ENCODE measurements at regions not wholly inside any gene's neighbourhood (a gene's known extent, or its start where the extent isn't known, plus 50 kb on each side); places are given as distances from the start of the nearest gene placed in this dataset.
"Not testable (repeated sequence)": the region's sequence is repeated elsewhere in the genome, so short reads cannot be mapped to it uniquely, and the experiment has no call there.

DNA sequence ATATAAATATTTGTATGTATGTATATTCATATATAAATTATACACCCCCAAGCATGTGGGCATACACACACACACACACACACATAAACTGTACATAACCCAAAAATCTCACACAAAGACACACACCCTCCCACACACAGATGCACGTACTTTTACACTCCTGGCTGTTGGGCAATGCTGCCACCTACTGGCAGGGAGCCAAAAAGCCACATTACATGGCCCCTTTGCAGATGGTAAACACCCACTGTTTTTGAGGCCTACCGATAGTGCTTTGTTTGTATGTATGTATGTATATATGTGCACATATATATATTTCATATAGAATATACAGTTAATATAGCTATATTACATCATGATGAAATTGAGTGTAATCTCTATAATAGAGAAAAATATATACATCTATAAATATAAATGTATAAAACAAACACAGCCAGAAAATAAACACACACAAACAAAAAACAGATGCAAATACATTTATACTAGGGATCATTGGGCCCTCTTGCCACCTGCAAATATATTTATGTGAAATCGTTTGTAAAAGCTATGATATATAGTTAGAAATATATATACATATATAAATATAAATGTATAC, 120.1 kb upstream of the ACBD5 start:
- no peak for TF ChIP-seq POLR2A (IDR thresholded peaks at IDR 0.05)
- TF ChIP-seq, protein P1, sequence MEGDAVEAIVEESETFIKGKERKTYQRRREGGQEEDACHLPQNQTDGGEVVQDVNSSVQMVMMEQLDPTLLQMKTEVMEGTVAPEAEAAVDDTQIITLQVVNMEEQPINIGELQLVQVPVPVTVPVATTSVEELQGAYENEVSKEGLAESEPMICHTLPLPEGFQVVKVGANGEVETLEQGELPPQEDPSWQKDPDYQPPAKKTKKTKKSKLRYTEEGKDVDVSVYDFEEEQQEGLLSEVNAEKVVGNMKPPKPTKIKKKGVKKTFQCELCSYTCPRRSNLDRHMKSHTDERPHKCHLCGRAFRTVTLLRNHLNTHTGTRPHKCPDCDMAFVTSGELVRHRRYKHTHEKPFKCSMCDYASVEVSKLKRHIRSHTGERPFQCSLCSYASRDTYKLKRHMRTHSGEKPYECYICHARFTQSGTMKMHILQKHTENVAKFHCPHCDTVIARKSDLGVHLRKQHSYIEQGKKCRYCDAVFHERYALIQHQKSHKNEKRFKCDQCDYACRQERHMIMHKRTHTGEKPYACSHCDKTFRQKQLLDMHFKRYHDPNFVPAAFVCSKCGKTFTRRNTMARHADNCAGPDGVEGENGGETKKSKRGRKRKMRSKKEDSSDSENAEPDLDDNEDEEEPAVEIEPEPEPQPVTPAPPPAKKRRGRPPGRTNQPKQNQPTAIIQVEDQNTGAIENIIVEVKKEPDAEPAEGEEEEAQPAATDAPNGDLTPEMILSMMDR (IDR thresholded peaks at IDR 0.05): peak in 1 of 3 donors; percentile 57
- no peak overlapping the region for H3K4me3 ChIP-seq (ENCODE audit: low read depth, poor library complexity, severe bottlenecking)
- intact Hi-C loops (cut with DNase I; ENCODE audit: low total_unique reads): no loop called here
- peak; percentile 62 to 92 for DNase-seq (ENCODE audit: low spot score in 2 of 2)
- WGBS, 2 donors: 16 to 22% methylated on average over 3 of the region's 3 CpGs

DNA sequence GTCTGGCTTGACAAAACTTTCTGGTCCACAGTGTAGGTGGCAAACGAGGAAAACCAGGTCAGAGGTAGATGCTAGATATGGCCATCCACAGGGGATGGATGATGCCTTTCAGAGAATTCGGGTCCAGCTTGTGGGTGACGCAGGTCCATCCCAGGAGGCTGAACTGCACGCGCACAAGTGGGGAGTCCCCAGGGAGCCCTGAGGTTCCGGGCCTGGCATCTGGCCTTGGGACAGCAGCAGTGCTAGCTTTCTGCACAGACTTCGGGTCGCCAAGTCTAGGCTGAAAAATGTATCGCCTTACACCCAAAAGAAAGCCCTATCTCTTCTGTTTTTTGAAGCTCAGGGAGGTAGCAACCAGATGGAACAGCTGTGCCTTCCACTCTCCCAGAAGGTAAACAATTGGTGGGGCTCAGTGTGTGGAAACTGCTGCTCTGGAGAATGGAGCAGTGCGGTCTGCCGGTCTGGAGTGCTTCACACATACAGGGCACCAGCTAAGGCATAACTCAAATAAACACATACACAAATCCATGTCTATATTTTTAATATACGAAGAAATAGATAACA, 119.3 kb upstream of the ACBD5 start:
- H3K4me3 ChIP-seq (ENCODE audit: low read depth, poor library complexity, severe bottlenecking): no peak overlapping the region
- intact Hi-C loops (cut with DNase I; ENCODE audit: low total_unique reads): no loop called here
- DNase-seq (ENCODE audit: low spot score in 2 of 2): no peak

DNA sequence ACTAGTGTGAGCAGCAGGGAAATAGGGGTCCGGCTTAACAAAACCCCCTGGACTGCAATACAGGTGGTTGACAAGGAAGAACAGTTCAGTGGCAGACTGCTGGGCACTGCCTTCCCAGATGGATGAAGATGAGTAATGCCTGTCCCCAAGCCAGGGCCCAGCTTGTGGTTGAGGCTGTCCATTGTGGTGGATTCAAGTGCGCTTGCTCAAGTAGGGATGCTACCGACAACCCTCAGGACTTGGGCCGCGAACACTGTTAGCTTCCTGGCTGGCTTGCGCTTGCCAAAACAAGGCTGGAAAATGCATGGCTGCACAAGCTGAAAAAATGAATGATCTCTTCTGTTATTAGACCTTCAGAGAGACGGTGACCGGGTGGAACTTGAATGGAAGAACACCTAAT, 116.1 kb upstream of the ACBD5 start:
- intact Hi-C loops (cut with DNase I; ENCODE audit: low total_unique reads): no loop called here
- H3K4me3 ChIP-seq (ENCODE audit: low read depth, poor library complexity, severe bottlenecking): no peak overlapping the region
- no peak for TF ChIP-seq POLR2A (IDR thresholded peaks at IDR 0.05)
- TF ChIP-seq, protein P1 (IDR thresholded peaks at IDR 0.05): no peak
- 88 to 94% methylated on average over 8 of the region's 8 CpGs for WGBS, 2 donors
- no peak for DNase-seq (ENCODE audit: low spot score in 2 of 2)

More for the DNA sequence above, 119.3 kb upstream of the ACBD5 start:
- 81 to 90% methylated on average over 12 of the region's 12 CpGs for WGBS, 2 donors
- no peak for TF ChIP-seq POLR2A (IDR thresholded peaks at IDR 0.05)
- TF ChIP-seq, protein P1 (IDR thresholded peaks at IDR 0.05): no peak

DNA sequence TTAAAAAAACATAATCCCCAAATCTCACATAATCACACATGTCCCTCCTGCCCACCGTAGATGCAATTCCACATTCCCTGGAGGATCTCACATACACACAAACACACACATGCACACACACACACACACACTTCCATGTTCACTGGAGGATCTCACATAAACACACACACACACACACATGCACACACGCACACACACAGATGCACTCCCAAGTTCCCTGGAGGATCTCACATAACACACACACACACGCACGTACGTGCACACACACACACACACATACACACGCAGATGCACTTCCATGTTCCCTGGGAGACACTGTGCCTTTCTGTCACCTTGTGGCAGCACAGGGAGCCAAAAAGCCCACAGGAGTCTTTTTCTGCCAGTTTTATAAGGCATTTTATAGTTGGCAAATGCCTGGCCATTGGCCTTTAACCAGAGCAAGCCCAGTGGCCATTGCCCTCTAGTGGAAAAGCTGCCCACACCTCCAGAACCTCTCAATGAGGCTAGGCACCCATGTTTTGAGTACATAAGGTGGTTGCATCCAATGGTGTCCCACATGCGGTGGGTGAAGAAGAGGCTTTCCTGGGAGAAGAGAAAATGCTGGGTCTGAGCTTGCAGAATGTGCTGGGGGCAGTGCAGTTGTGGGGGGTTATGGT, 115.4 kb upstream of the ACBD5 start:
- no peak for DNase-seq (ENCODE audit: low spot score in 2 of 2)
- intact Hi-C loops (cut with DNase I; ENCODE audit: low total_unique reads): no loop called here
- WGBS, 2 donors: 92% methylated on average over 7 of the region's 7 CpGs
- H3K4me3 ChIP-seq (ENCODE audit: low read depth, poor library complexity, severe bottlenecking): no peak overlapping the region
- TF ChIP-seq, protein P1 (IDR thresholded peaks at IDR 0.05): no peak
- no peak for TF ChIP-seq POLR2A (IDR thresholded peaks at IDR 0.05)

DNA sequence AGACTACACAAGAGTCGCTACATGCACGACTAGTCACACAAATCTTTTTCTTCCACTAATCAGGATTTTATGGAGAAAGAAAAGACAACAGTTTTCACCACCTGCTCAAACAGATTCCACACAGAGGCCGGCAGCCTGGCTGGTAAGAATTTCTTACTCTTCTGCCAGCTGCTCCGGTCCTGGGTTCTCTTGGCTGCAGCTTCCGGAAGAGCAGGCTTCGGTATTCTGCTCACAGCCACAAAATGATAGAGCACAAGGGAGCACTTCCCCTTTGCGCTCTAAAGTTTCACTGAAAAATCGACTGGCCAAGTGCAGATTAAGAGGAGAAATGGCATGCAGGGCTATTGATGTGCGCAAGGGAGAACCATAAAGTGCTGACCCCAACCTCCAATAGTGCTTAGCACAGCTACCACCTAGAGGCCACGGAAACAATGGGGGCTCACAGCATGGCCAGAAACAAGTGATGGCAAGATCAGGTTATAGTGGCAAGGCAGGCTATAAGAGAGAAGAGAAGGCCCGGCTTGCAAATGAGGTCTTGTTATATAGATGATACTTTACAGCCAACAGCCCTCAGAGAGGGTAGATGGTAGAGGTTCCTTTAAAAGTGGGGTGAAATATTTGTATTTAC, 114.2 kb upstream of the ACBD5 start:
- H3K4me3 ChIP-seq (ENCODE audit: low read depth, poor library complexity, severe bottlenecking); DNase-seq (ENCODE audit: low spot score in 2 of 2); intact Hi-C loops (cut with DNase I; ENCODE audit: low total_unique reads): not testable (repeated sequence)
- WGBS, 2 donors: 27 to 51% methylated on average over 10 to 11 of the region's 11 CpGs

DNA sequence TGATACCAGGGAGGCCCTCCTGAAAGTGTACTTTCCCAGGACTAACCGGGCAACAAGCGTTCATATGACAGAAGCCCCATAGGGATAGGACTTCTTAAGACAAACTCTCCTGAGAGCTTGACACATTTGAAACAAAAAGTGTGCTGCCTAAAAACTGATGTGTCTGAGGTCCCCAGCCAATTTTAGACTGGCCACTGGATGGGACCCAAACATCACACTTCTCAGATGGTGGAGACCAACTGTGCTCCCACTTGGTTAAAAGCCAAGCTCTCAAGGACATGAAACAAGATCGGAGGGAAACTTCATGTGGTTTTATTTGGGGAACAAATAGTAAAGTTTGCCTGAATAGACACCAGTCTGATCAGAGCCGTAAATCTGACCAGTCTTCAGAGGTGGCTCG, 113.5 kb upstream of the ACBD5 start:
- DNase-seq (ENCODE audit: low spot score in 2 of 2); intact Hi-C loops (cut with DNase I; ENCODE audit: low total_unique reads); H3K4me3 ChIP-seq (ENCODE audit: low read depth, poor library complexity, severe bottlenecking): not testable (repeated sequence)
- 57 to 59% methylated on average over 5 of the region's 5 CpGs for WGBS, 2 donors

Data from lower leg skin (tissue), 4 donors.